ENCODE measurements at regions not wholly inside any gene's neighbourhood (a gene's known extent, or its start where the extent isn't known, plus 50 kb on each side); places are given as distances from the start of the nearest gene placed in this dataset.

GRCh38 chr17:71655542-71655941, 465.3 kb upstream of the SOX9 start:
- Histone ChIP-seq H2AFZ (no peak overlapping the region), H3K9me2 (ENCODE audit: insufficient read depth) (no peaks in the 10 kb centered on the region), H3F3A (ENCODE audit: insufficient read depth, low read depth) (no peaks in the 10 kb centered on the region), H4K20me1 (ENCODE audit: insufficient read depth) (no peaks in the 10 kb centered on the region), H3K9me3 (ENCODE audit: insufficient read depth, low read depth) (peaks cover 17% of the 10 kb centered on the region; the same call in 1 of the 2 replicates), H3K79me2 (ENCODE audit: low read depth) (no peaks in the 10 kb centered on the region), H3K4me1 (replicated peaks; ENCODE audit: insufficient read depth) (no peaks in the 10 kb centered on the region), H3K36me3 (ENCODE audit: low read depth) (no peaks in the 10 kb centered on the region), H3K4me3 (no peak overlapping the region), H3K4me2 (no peak overlapping the region), H3K27ac (no peak overlapping the region), H3K27me3 (ENCODE audit: insufficient read depth, low read depth) (no peaks in the 10 kb centered on the region)
- no peak for TF ChIP-seq EZH2 (IDR thresholded peaks at IDR 0.05; ENCODE audit: low read depth)
- POLR2A ChIA-PET (ENCODE audit: unreplicated experiment): no interaction called here
- intact Hi-C loops (cut with micrococcal nuclease; ENCODE audit: unreplicated experiment): no loop called here
- CTCF ChIA-PET: no interaction called here
- no TSS peak for BruUV-seq (replicated peaks)
- DNase-seq: no peak

DNA sequence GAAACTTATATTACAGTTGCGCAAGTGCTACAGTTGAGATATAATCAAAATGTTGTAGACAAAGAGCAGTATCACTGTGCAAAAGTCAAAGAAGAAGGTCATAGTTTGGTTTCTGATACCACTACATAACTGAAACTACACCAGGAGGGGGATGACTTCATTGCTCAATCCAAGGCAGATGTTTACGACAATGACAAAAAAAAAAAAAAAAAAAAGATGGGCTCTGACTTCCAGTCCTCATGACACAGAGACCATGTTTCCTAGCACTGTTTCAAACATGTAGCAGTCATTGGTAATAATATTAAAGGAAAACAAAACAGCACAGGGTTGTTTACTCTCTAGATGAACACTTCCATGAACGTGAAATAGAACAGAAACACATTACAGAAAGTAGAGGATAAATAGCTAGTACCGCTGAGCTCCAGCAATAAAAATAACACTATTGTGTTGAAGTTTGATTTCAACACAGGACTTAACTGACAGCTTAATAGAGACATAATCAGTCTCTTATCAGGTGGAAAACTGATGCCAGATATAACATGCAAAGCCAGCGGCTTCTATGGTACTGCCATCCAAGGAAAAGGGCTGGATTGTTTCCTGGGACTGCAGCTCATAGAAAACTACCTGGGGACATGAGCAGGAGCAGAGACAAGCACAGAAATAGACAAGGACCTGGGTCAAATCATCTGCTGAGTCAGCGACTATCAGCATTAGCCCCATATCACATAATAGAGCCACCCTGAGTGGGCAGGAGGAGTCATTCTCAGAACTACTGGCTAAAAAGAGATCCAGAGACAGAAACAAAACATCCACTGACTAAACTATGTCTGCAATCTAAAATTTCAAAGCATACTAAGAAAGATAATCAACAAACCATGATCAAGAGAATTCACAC, 463.6 kb upstream of the SOX9 start:
- H3K4me3 ChIP-seq: no peak overlapping the region
- no peak overlapping the region for H3K27ac ChIP-seq
- H3K27me3 ChIP-seq (ENCODE audit: insufficient read depth, low read depth): no peaks in the 10 kb centered on the region
- H3K9me2 ChIP-seq (ENCODE audit: insufficient read depth): no peaks in the 10 kb centered on the region
- no peak for TF ChIP-seq EZH2 (IDR thresholded peaks at IDR 0.05; ENCODE audit: low read depth)
- TF ChIP-seq, protein P1, sequence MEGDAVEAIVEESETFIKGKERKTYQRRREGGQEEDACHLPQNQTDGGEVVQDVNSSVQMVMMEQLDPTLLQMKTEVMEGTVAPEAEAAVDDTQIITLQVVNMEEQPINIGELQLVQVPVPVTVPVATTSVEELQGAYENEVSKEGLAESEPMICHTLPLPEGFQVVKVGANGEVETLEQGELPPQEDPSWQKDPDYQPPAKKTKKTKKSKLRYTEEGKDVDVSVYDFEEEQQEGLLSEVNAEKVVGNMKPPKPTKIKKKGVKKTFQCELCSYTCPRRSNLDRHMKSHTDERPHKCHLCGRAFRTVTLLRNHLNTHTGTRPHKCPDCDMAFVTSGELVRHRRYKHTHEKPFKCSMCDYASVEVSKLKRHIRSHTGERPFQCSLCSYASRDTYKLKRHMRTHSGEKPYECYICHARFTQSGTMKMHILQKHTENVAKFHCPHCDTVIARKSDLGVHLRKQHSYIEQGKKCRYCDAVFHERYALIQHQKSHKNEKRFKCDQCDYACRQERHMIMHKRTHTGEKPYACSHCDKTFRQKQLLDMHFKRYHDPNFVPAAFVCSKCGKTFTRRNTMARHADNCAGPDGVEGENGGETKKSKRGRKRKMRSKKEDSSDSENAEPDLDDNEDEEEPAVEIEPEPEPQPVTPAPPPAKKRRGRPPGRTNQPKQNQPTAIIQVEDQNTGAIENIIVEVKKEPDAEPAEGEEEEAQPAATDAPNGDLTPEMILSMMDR (conservative IDR thresholded peaks at IDR 0.05): no peak
- H3K4me2 ChIP-seq: no peak overlapping the region
- intact Hi-C loops (cut with micrococcal nuclease; ENCODE audit: unreplicated experiment): no loop called here
- BruUV-seq (replicated peaks): no TSS peak
- CTCF ChIA-PET: no interaction called here
- no peaks in the 10 kb centered on the region for H3K4me1 ChIP-seq (replicated peaks; ENCODE audit: insufficient read depth)
- POLR2A ChIA-PET (ENCODE audit: unreplicated experiment): no interaction called here
- H3F3A ChIP-seq (ENCODE audit: insufficient read depth, low read depth): no peaks in the 10 kb centered on the region
- H3K9me3 ChIP-seq (ENCODE audit: insufficient read depth, low read depth): peaks cover 17% of the 10 kb centered on the region; the same call in 1 of the 2 replicates
- H4K20me1 ChIP-seq (ENCODE audit: insufficient read depth): no peaks in the 10 kb centered on the region
- no peak overlapping the region; the same call in 1 of the 2 replicates for H2AFZ ChIP-seq
- no peaks in the 10 kb centered on the region for H3K79me2 ChIP-seq (ENCODE audit: low read depth)
- no peaks in the 10 kb centered on the region for H3K36me3 ChIP-seq (ENCODE audit: low read depth)
- no peak for DNase-seq

DNA sequence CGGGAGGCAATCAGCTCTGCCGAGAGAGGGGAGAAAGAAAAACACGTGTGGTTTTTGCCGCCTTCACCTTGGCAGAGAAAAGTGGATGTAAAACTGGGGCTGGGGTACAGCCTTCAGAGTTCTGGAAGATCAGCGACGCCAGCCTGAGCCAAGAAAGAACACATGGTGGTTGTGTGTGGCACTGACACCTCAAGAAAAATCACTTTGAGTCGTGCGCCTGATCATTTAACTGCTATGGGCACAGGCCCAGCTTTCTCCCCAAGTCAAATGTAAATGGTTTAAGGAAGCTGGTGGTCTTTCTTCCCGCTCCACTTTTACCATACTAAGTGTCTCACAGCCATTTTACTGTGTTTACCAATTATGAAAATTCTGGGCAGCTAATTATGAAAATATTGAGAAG, 461.8 kb upstream of the SOX9 start:
- H2AFZ ChIP-seq: no peak overlapping the region
- no peak overlapping the region for H3K4me2 ChIP-seq
- intact Hi-C loops (cut with micrococcal nuclease; ENCODE audit: unreplicated experiment): no loop called here
- no peaks in the 10 kb centered on the region for H3K36me3 ChIP-seq (ENCODE audit: low read depth)
- TF ChIP-seq, protein P1 (conservative IDR thresholded peaks at IDR 0.05): no peak
- TF ChIP-seq EZH2 (IDR thresholded peaks at IDR 0.05; ENCODE audit: low read depth): no peak
- CTCF ChIA-PET: no interaction called here
- no peaks in the 10 kb centered on the region for H3F3A ChIP-seq (ENCODE audit: insufficient read depth, low read depth)
- no peak overlapping the region for H3K27ac ChIP-seq
- POLR2A ChIA-PET (ENCODE audit: unreplicated experiment): no interaction called here
- H4K20me1 ChIP-seq (ENCODE audit: insufficient read depth): no peaks in the 10 kb centered on the region
- no peak overlapping the region for H3K4me3 ChIP-seq
- no peaks in the 10 kb centered on the region for H3K79me2 ChIP-seq (ENCODE audit: low read depth)
- H3K9me2 ChIP-seq (ENCODE audit: insufficient read depth): no peaks in the 10 kb centered on the region
- H3K9me3 ChIP-seq (ENCODE audit: insufficient read depth, low read depth): peaks cover 17% of the 10 kb centered on the region; the same call in 1 of the 2 replicates
- no peaks in the 10 kb centered on the region for H3K4me1 ChIP-seq (replicated peaks; ENCODE audit: insufficient read depth)
- no peaks in the 10 kb centered on the region for H3K27me3 ChIP-seq (ENCODE audit: insufficient read depth, low read depth)
- no TSS peak for BruUV-seq (replicated peaks)
- no peak for DNase-seq

Measured in PC-9 (cell line).